GM23338 (cell line): ENCODE measurements at regions not wholly inside any gene's neighbourhood (a gene's known extent, or its start where the extent isn't known, plus 50 kb on each side); places are given as distances from the start of the nearest gene placed in this dataset.
"Not testable (repeated sequence)": the region's sequence is repeated elsewhere in the genome, so short reads cannot be mapped to it uniquely, and the experiment has no call there.

ENCODE experiments used
- CREB1 ChIP-seq: fragments of 250-450 bp; sonication (Bioruptor Pico); IDR thresholded peaks from 2 replicates; pipeline ENCODE4 v1.5.0; 2020; ENCODE audit warnings: low read depth, mild to moderate bottlenecking, moderate library complexity
- EZH2 ChIP-seq: fragments of 200-600 bp; sonication (generic); IDR thresholded peaks from one replicate; pipeline ENCODE4 v1.8.0; 2017; ENCODE audit warnings: antibody characterized with exemption, mild to moderate bottlenecking, low read depth; ENCODE audit not compliant: unreplicated experiment
- EZH2phosphoT487 ChIP-seq: fragments of 200-600 bp; sonication (generic); IDR thresholded peaks from one replicate; pipeline ENCODE4 v1.8.1; 2018; ENCODE audit warnings: antibody characterized with exemption; ENCODE audit not compliant: unreplicated experiment
- JUNB ChIP-seq: IDR thresholded peaks from one replicate; pipeline ENCODE4 v1.6.1; 2016; ENCODE audit warnings: antibody characterized with exemption; ENCODE audit not compliant: unreplicated experiment
- POLR2AphosphoS5 ChIP-seq: IDR thresholded peaks from 2 replicates; pipeline ENCODE4 v1.6.1; 2016; ENCODE audit warnings: antibody characterized with exemption, low read depth
- STAT1 ChIP-seq: IDR thresholded peaks from one replicate; pipeline ENCODE4 v1.6.1; 2016; ENCODE audit warnings: antibody characterized with exemption; ENCODE audit not compliant: unreplicated experiment
- ZNF331 ChIP-seq: fragments of 250-450 bp; sonication (Bioruptor Pico); IDR thresholded peaks from 2 replicates; pipeline ENCODE4 v1.5.0; 2020; ENCODE audit warnings: low read depth, mild to moderate bottlenecking, moderate library complexity
- ZNF462 ChIP-seq: fragments of 250-450 bp; sonication (Bioruptor Pico); IDR thresholded peaks from 2 replicates; pipeline ENCODE4 v1.5.0; 2020; ENCODE audit warnings: mild to moderate bottlenecking, moderate library complexity
- TF ChIP-seq, protein P1 (sequence below), 2 experiments: fragments of 200-600 bp in 1 of 2; sonication (generic) in 1 of 2; conservative IDR thresholded peaks; 2 replicates each; pipeline versions ENCODE4 v1.5.1 to v1.6.1; 2016 to 2017; ENCODE audit warnings: antibody characterized with exemption in 2 of 2, low read depth in 2 of 2, mild to moderate bottlenecking in 2 of 2, moderate library complexity in 1 of 2
- TF ChIP-seq, protein P2 (sequence below): IDR thresholded peaks from one replicate; pipeline ENCODE4 v1.6.1; 2018; ENCODE audit warnings: antibody characterized with exemption; ENCODE audit not compliant: unreplicated experiment
- TF ChIP-seq, protein P3 (sequence below): IDR thresholded peaks from 2 replicates; pipeline ENCODE4 v1.6.1; 2016; ENCODE audit warnings: antibody characterized with exemption

DNA sequence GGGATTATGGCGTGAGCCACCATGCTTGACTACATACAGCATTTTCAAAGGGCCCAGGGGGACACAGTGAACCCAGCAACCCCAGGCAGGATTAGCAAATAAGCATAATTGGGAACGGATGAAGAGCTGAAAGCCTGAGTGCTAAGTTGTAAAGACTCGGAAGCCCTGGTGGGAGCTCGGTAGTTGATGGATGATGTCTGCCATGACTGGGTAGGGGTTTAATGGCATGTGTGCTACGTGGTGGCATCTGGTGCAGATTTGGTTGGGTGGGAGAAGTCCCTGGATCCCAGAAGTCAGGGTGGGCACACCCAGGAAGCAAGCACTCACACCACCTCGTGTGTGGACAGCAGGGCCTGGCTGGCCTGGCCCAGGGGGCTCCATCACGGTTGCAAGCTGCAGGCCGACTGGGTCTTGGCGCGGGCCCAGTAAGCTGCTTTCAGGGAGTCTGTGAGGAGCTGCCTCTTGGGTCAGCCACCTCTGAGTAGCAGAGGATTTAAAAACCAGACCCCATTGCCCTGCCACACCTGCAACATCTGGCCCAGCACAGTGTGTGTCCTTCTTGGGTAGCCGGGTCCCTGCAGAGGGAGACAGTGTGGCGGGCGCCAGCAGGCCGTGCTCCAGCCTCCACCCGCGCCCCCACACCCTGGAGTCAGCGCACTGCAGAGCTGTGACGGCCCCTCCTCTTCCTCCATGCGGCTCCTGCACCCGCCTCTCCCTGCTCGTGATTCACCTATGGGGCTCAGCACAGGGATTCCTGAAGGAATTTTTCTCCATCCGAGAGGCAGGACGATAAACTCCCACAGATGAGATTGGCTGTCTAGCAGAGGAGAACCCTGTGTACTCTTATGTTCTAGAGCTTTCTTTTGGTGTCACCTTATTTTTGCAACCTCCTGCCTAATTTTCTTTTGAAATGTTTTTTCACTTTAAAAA lies 159.2 kb downstream of the LAT start:
- TF ChIP-seq, protein P1, sequence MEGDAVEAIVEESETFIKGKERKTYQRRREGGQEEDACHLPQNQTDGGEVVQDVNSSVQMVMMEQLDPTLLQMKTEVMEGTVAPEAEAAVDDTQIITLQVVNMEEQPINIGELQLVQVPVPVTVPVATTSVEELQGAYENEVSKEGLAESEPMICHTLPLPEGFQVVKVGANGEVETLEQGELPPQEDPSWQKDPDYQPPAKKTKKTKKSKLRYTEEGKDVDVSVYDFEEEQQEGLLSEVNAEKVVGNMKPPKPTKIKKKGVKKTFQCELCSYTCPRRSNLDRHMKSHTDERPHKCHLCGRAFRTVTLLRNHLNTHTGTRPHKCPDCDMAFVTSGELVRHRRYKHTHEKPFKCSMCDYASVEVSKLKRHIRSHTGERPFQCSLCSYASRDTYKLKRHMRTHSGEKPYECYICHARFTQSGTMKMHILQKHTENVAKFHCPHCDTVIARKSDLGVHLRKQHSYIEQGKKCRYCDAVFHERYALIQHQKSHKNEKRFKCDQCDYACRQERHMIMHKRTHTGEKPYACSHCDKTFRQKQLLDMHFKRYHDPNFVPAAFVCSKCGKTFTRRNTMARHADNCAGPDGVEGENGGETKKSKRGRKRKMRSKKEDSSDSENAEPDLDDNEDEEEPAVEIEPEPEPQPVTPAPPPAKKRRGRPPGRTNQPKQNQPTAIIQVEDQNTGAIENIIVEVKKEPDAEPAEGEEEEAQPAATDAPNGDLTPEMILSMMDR (conservative IDR thresholded peaks at IDR 0.05; ENCODE audit: low read depth in 2 of 2) = not testable (repeated sequence)
- TF ChIP-seq EZH2phosphoT487; POLR2AphosphoS5; EZH2; CREB1; JUNB; STAT1; ZNF331 (CRISPR knock-in tag); ZNF462: not testable (repeated sequence)
- TF ChIP-seq, protein P2, sequence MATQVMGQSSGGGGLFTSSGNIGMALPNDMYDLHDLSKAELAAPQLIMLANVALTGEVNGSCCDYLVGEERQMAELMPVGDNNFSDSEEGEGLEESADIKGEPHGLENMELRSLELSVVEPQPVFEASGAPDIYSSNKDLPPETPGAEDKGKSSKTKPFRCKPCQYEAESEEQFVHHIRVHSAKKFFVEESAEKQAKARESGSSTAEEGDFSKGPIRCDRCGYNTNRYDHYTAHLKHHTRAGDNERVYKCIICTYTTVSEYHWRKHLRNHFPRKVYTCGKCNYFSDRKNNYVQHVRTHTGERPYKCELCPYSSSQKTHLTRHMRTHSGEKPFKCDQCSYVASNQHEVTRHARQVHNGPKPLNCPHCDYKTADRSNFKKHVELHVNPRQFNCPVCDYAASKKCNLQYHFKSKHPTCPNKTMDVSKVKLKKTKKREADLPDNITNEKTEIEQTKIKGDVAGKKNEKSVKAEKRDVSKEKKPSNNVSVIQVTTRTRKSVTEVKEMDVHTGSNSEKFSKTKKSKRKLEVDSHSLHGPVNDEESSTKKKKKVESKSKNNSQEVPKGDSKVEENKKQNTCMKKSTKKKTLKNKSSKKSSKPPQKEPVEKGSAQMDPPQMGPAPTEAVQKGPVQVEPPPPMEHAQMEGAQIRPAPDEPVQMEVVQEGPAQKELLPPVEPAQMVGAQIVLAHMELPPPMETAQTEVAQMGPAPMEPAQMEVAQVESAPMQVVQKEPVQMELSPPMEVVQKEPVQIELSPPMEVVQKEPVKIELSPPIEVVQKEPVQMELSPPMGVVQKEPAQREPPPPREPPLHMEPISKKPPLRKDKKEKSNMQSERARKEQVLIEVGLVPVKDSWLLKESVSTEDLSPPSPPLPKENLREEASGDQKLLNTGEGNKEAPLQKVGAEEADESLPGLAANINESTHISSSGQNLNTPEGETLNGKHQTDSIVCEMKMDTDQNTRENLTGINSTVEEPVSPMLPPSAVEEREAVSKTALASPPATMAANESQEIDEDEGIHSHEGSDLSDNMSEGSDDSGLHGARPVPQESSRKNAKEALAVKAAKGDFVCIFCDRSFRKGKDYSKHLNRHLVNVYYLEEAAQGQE = not testable (repeated sequence)
- TF ChIP-seq, protein P3, sequence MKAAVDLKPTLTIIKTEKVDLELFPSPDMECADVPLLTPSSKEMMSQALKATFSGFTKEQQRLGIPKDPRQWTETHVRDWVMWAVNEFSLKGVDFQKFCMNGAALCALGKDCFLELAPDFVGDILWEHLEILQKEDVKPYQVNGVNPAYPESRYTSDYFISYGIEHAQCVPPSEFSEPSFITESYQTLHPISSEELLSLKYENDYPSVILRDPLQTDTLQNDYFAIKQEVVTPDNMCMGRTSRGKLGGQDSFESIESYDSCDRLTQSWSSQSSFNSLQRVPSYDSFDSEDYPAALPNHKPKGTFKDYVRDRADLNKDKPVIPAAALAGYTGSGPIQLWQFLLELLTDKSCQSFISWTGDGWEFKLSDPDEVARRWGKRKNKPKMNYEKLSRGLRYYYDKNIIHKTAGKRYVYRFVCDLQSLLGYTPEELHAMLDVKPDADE = not testable (repeated sequence)
